ENCODE measurements at regions not wholly inside any gene's neighbourhood (a gene's known extent, or its start where the extent isn't known, plus 50 kb on each side); places are given as distances from the start of the nearest gene placed in this dataset.

DNA sequence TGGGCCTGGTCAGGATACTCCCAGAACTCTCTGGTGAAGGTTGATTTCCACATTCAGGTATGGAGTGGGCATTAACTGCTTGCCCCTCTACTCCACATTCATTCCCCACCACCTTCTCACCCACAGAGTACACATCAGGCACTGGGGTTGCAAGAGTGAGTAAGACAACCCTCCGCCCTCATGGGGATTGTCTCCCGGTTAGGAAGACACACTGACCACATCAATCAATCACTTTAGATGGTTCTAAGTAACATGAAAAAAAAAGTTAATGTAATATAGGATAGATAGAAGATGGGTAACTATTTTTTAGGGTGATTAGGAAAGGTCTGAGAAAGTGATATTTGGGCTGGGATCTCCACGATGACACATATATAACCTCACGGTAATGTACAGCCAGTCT, 116.0 kb upstream of the NEO1 start:
- TF ChIP-seq, protein P1, sequence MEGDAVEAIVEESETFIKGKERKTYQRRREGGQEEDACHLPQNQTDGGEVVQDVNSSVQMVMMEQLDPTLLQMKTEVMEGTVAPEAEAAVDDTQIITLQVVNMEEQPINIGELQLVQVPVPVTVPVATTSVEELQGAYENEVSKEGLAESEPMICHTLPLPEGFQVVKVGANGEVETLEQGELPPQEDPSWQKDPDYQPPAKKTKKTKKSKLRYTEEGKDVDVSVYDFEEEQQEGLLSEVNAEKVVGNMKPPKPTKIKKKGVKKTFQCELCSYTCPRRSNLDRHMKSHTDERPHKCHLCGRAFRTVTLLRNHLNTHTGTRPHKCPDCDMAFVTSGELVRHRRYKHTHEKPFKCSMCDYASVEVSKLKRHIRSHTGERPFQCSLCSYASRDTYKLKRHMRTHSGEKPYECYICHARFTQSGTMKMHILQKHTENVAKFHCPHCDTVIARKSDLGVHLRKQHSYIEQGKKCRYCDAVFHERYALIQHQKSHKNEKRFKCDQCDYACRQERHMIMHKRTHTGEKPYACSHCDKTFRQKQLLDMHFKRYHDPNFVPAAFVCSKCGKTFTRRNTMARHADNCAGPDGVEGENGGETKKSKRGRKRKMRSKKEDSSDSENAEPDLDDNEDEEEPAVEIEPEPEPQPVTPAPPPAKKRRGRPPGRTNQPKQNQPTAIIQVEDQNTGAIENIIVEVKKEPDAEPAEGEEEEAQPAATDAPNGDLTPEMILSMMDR (IDR thresholded peaks at IDR 0.05) = no peak
- TF ChIP-seq POLR2A (IDR thresholded peaks at IDR 0.05) (no peak), POLR2AphosphoS5 (IDR thresholded peaks at IDR 0.05) (no peak)

All from breast epithelium (tissue), 3 donors.